ENCODE measurements at regions not wholly inside any gene's neighbourhood (a gene's known extent, or its start where the extent isn't known, plus 50 kb on each side); places are given as distances from the start of the nearest gene placed in this dataset.

GRCh38 chr14:44035707-44036106 is 471.4 kb downstream of the FSCB start:
- TF ChIP-seq CTCF (conservative IDR thresholded peaks at IDR 0.05) (no peak), ZFX (IDR thresholded peaks at IDR 0.05) (no peak)
